A673 (cell line): ENCODE measurements at regions not wholly inside any gene's neighbourhood (a gene's known extent, or its start where the extent isn't known, plus 50 kb on each side); places are given as distances from the start of the nearest gene placed in this dataset.

Source experiments
- BruUV-seq: library from RNA; stranded (reverse); fragments of 400-500 nt; replicated peaks from 2 replicates; lab custom pipeline; 2021; lab: Mats Ljungman, UMichigan
- CTCF ChIA-PET: fragments of 300-600 bp; sonication (Branson Sonifier 250); formaldehyde crosslinking; loops from one replicate; lab custom pipeline; 2022; ENCODE audit warnings: antibody characterized with exemption; lab: Charles Lee
- POLR2A ChIA-PET: fragments of 300-600 bp; sonication (Branson Sonifier 250); formaldehyde crosslinking; loops from one replicate; lab custom pipeline; 2022; ENCODE audit warnings: antibody characterized with exemption; ENCODE audit not compliant: low non-redundant PET; lab: Charles Lee
- DNase-seq: peaks from one replicate; pipeline ENCODE4 v3.0.0-alpha.2; 2015; ENCODE audit warnings: low spot score
- H3K27ac ChIP-seq: fragments of 200-600 bp; sonication (generic); 2 replicates; pipeline ENCODE4 v1.5.1; 2016; ENCODE audit warnings: mixed run types, low read depth, mild to moderate bottlenecking, mixed read lengths, antibody characterized with exemption, low read length; ENCODE audit not compliant: poor library complexity, severe bottlenecking
- H3K27me3 ChIP-seq: fragments of 200-600 bp; sonication (generic); replicated peaks from 2 replicates; pipeline ENCODE4 v1.6.1; 2017; ENCODE audit warnings: mixed run types, low read depth, mild to moderate bottlenecking, mixed read lengths, antibody characterized with exemption, low read length; ENCODE audit not compliant: insufficient read depth, poor library complexity
- H3K36me3 ChIP-seq: fragments of 200-600 bp; sonication (generic); 2 replicates; pipeline ENCODE4 v1.6.1; 2016; ENCODE audit warnings: mixed run types, mild to moderate bottlenecking, mixed read lengths, antibody characterized with exemption, low read length; ENCODE audit not compliant: insufficient read depth, poor library complexity, severe bottlenecking
- H3K4me1 ChIP-seq: fragments of 200-600 bp; sonication (generic); 2 replicates; pipeline ENCODE4 v1.6.1; 2017; ENCODE audit warnings: mixed run types, mild to moderate bottlenecking, mixed read lengths, antibody characterized with exemption, low read length; ENCODE audit not compliant: insufficient read depth, poor library complexity, severe bottlenecking
- H3K4me3 ChIP-seq: fragments of 200-600 bp; sonication (generic); 2 replicates; pipeline ENCODE4 v1.5.1; 2016; ENCODE audit warnings: low read depth, mixed run types, mild to moderate bottlenecking, mixed read lengths, low read length; ENCODE audit not compliant: poor library complexity, severe bottlenecking
- H3K9me3 ChIP-seq: fragments of 200-600 bp; sonication (generic); 2 replicates; pipeline ENCODE4 v1.6.1; 2016; ENCODE audit warnings: mixed run types, low read depth, mild to moderate bottlenecking, mixed read lengths, antibody characterized with exemption, low read length; ENCODE audit not compliant: poor library complexity, severe bottlenecking
- CTCF ChIP-seq: fragments of 300-800, 200-600 bp; sonication (generic); conservative IDR thresholded peaks from 2 replicates; pipeline ENCODE4 v1.5.1; 2017; ENCODE audit warnings: low read depth, mild to moderate bottlenecking, antibody characterized with exemption, low read length, moderate library complexity, mixed read lengths
- EZH2 ChIP-seq: fragments of 200-600 bp; sonication (generic); IDR thresholded peaks from 2 replicates; pipeline ENCODE4 v1.6.1; 2017; ENCODE audit warnings: borderline replicate concordance, low read depth, mild to moderate bottlenecking, mixed read lengths, antibody characterized with exemption, low read length; ENCODE audit not compliant: poor library complexity, severe bottlenecking
- intact Hi-C: fragments of 100-400 bp; cut with micrococcal nuclease; formaldehyde crosslinking; loops from one replicate; pipeline ENCODE4 v1.10.0; 2022; ENCODE audit not compliant: unreplicated experiment

GRCh38 chr20:61186771-61187472 is 65.1 kb upstream of the CDH4 start:
- POLR2A ChIA-PET: no interaction called here
- BruUV-seq: no TSS peak
- intact Hi-C loops: no loop called here
- CTCF ChIA-PET: no interaction called here
- no peaks in the 10 kb centered on the region for H3K9me3 ChIP-seq
- peak overlapping the region; percentile 21 for H3K27ac ChIP-seq
- no peaks in the 10 kb centered on the region for H3K36me3 ChIP-seq
- H3K4me3 ChIP-seq: no peak overlapping the region
- no peaks in the 10 kb centered on the region for H3K27me3 ChIP-seq
- H3K4me1 ChIP-seq: no peaks in the 10 kb centered on the region
- TF ChIP-seq CTCF (no peak), EZH2 (no peak)
- DNase-seq: no peak

DNA sequence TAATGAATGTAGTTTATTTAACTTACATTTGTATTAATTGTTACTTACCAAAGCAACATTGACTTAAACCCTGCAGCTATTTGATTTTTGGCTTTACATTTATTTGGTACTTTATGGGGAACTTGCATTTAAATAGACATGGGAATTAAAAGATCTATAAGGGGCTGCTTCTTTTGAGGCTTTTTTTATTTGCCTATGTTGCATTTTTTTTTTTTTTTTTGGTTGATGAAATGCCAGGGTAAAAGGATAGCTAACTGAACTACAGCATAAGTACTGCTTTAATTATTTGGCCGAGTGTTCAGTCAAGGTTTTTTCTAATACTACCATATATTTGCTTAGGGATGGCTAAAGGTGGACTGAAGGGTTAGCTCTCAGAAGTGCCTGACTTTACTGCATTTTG is 62.5 kb upstream of the CDH4 start:
- intact Hi-C loops: no loop called here

GRCh38 chr20:61191096-61191495 is 61.0 kb upstream of the CDH4 start:
- H3K4me1 ChIP-seq: no peaks in the 10 kb centered on the region
- H3K27ac ChIP-seq: no peak overlapping the region
- POLR2A ChIA-PET: no interaction called here
- H3K9me3 ChIP-seq: no peaks in the 10 kb centered on the region
- intact Hi-C loops: no loop called here
- CTCF ChIA-PET: no interaction called here
- no peak for DNase-seq
- no peaks in the 10 kb centered on the region for H3K27me3 ChIP-seq
- TF ChIP-seq EZH2 (no peak), CTCF (no peak)
- no TSS peak for BruUV-seq
- no peak overlapping the region for H3K4me3 ChIP-seq
- no peaks in the 10 kb centered on the region for H3K36me3 ChIP-seq

More for the DNA sequence above, 62.5 kb upstream of the CDH4 start:
- Histone ChIP-seq H3K4me3 (no peak overlapping the region), H3K4me1 (no peaks in the 10 kb centered on the region), H3K27me3 (no peaks in the 10 kb centered on the region), H3K36me3 (no peaks in the 10 kb centered on the region), H3K9me3 (no peaks in the 10 kb centered on the region), H3K27ac (no peak overlapping the region)
- no peak for TF ChIP-seq EZH2
- no peak for TF ChIP-seq CTCF
- DNase-seq: no peak
- POLR2A ChIA-PET: no interaction called here
- no TSS peak for BruUV-seq
- CTCF ChIA-PET: no interaction called here
